Gastrocnemius medialis (tissue), 4 donors: ENCODE measurements at regions not wholly inside any gene's neighbourhood (a gene's known extent, or its start where the extent isn't known, plus 50 kb on each side); places are given as distances from the start of the nearest gene placed in this dataset.

Experiments
- ATAC-seq, 2 donors: fragments of 150-250 bp; one replicate each; pipeline ENCODE4 v1.9.1; 2016
- DNase-seq, 2 donors: peaks; one replicate each; pipeline ENCODE4 v3.0.0-alpha.2; 2019
- H3K27ac ChIP-seq, 4 donors: fragments of 200-600 bp; sonication (generic); 1 replicate in 1 of 4; 2 replicates in 3 of 4; pipeline ENCODE4 v1.5.1; 2016 to 2018; ENCODE audit warnings: mild to moderate bottlenecking in 2 of 4, moderate library complexity in 1 of 4
- H3K27me3 ChIP-seq, 3 donors: fragments of 200-600 bp; sonication (generic) in 2 of 3; 1 replicate in 1 of 3; 2 replicates in 2 of 3; pipeline versions ENCODE4 v1.5.1 to v1.6.0; 2016 to 2019; ENCODE audit warnings: mild to moderate bottlenecking in 1 of 3, moderate library complexity in 1 of 3
- H3K36me3 ChIP-seq, 2 donors: fragments of 200-600 bp; sonication (generic) in 1 of 2; one replicate each; pipeline ENCODE4 v1.5.1; 2017 to 2018
- H3K4me1 ChIP-seq, 2 donors: fragments of 200-600 bp; sonication (generic) in 1 of 2; one replicate each; pipeline ENCODE4 v1.5.1; 2016 to 2017; ENCODE audit warnings: mild to moderate bottlenecking in 2 of 2
- H3K4me3 ChIP-seq, 4 donors: fragments of 200-600 bp; sonication (generic) in 3 of 4; 1 replicate in 1 of 4; 2 replicates in 3 of 4; pipeline ENCODE4 v1.5.1; 2016 to 2019; ENCODE audit warnings: mild to moderate bottlenecking in 2 of 4
- H3K9me3 ChIP-seq, 3 donors: fragments of 200-600 bp; sonication (generic) in 2 of 3; 1 replicate in 1 of 3; 2 replicates in 2 of 3; pipeline ENCODE4 v1.5.1; 2016 to 2019
- CTCF ChIP-seq, 5 experiments: fragments of 450-650 bp in 3 of 5; fragments of 200-600 bp in 2 of 5; sonication (generic) in 2 of 5; IDR thresholded peaks in 4 of 5; conservative IDR thresholded peaks in 1 of 5; 1 replicate in 4 of 5; 2 replicates in 1 of 5; pipeline ENCODE4 v1.5.1; 2016 to 2019; ENCODE audit warnings: antibody characterized with exemption in 5 of 5, mild to moderate bottlenecking in 3 of 5, moderate library complexity in 3 of 5
- POLR2A ChIP-seq, 2 donors: fragments of 450-650 bp; IDR thresholded peaks; one replicate each; pipeline ENCODE4 v1.6.1; 2017; ENCODE audit warnings: antibody characterized with exemption in 2 of 2, mild to moderate bottlenecking in 2 of 2, moderate library complexity in 2 of 2
- in situ Hi-C, 4 donors: fragments of 200-750 bp; cut with MboI; loops; one replicate each; pipeline versions ENCODE4 v1.15.0 to v1.8.0; 2017; ENCODE audit warnings: low sequenced_read_pairs in 4 of 4
- intact Hi-C: fragments of 100-400 bp; cut with DNase I; formaldehyde crosslinking; loops from one replicate; pipeline ENCODE4 v1.15.1; 2023; ENCODE audit warnings: low total_unique reads

GRCh38 chr15:69593981-69594966, 141.7 kb downstream of the RPLP1 start:
- Histone ChIP-seq H3K36me3 (no peaks in the 10 kb centered on the region), H3K4me1 (peaks cover 22 to 36% of the 10 kb centered on the region in 2 donors), H3K9me3 (no peaks in the 10 kb centered on the region), H3K27ac (peak overlapping the region; percentile 50 to 74 (median 56)), H3K27me3 (no peaks in the 10 kb centered on the region), H3K4me3 (no peak overlapping the region)
- intact Hi-C loops, result loop anchor here (2.0 to 10.0 kb wide), 2 partner anchors 119 to 217 kb away; no protein-coding TSS in a partner anchor
- TF ChIP-seq CTCF (IDR thresholded peaks at IDR 0.05 in 4 of 5, conservative IDR thresholded peaks at IDR 0.05 in 1 of 5) (no peak), POLR2A (IDR thresholded peaks at IDR 0.05) (no peak)
- peak in 1 of 2 donors; percentile 21 for DNase-seq
- in situ Hi-C loops, result no loop called here
- ATAC-seq, result peak in 1 of 2 donors; percentile 17

- Histone ChIP-seq H3K36me3 (no peaks in the 10 kb centered on the region), H3K27ac (peak overlapping the region; percentile 50 to 74 (median 56)), H3K4me1 (peaks cover 22 to 30% of the 10 kb centered on the region in 2 donors), H3K4me3 (no peak overlapping the region), H3K27me3 (no peaks in the 10 kb centered on the region), H3K9me3 (no peaks in the 10 kb centered on the region)
- DNase-seq (peak; percentile 72 to 88), ATAC-seq (peak; percentile 91 to 94)
- in situ Hi-C loops (no loop called here), intact Hi-C loops (loop anchor here (2.0 to 10.0 kb wide), 2 partner anchors 120 to 216 kb away; no protein-coding TSS in a partner anchor)
- TF ChIP-seq CTCF (IDR thresholded peaks at IDR 0.05 in 4 of 5, conservative IDR thresholded peaks at IDR 0.05 in 1 of 5), result no peak
- TF ChIP-seq POLR2A (IDR thresholded peaks at IDR 0.05), result no peak
Measured at GRCh38 chr15:69595009-69595791, 142.6 kb downstream of the RPLP1 start.

- TF ChIP-seq POLR2A (IDR thresholded peaks at IDR 0.05), result no peak
- no peak for TF ChIP-seq CTCF (IDR thresholded peaks at IDR 0.05 in 4 of 5, conservative IDR thresholded peaks at IDR 0.05 in 1 of 5)
- in situ Hi-C loops (no loop called here), intact Hi-C loops (loop anchor here (10.0 kb wide), 1 partner anchor 122 kb away; no protein-coding TSS in a partner anchor)
- H3K9me3 ChIP-seq, result no peaks in the 10 kb centered on the region
- no peak overlapping the region for H3K4me3 ChIP-seq
- peaks cover 31 to 33% of the 10 kb centered on the region in 2 donors for H3K4me1 ChIP-seq
- DNase-seq (no peak), ATAC-seq (no peak)
- H3K36me3 ChIP-seq, result no peaks in the 10 kb centered on the region
- H3K27ac ChIP-seq, result no peak overlapping the region
- no peaks in the 10 kb centered on the region for H3K27me3 ChIP-seq
Measured at GRCh38 chr15:69597061-69597592, 144.5 kb downstream of the RPLP1 start.

DNA sequence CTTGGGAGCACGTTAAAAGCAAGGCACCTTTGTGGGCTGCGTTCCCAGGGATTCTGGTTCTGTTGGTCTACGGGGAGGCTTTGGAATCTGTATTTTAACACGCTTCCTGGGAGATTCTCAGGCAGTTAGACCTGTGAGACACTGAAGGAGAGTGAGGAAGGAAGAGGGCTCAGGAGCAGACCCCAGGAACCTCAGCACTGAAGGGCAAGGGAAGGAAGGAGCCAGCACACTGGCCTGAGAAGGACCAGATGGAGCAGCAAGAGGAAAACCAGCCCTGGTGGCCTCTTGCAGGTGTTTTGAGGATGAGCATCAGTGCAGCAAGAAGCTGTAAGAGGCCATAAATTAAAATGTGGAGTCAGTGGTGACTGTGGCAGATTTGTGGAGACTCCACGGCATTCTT, 146.7 kb downstream of the RPLP1 start:
- H3K4me1 ChIP-seq, result peaks cover 29% of the 10 kb centered on the region in 2 donors
- TF ChIP-seq CTCF (IDR thresholded peaks at IDR 0.05 in 4 of 5, conservative IDR thresholded peaks at IDR 0.05 in 1 of 5) (no peak), POLR2A (IDR thresholded peaks at IDR 0.05) (no peak)
- DNase-seq, result no peak
- no peaks in the 10 kb centered on the region for H3K9me3 ChIP-seq
- ATAC-seq, result no peak
- intact Hi-C loops (loop anchor here (10.0 kb wide), 1 partner anchor 124 kb away; no protein-coding TSS in a partner anchor), in situ Hi-C loops (no loop called here)
- H3K4me3 ChIP-seq, result no peak overlapping the region
- no peaks in the 10 kb centered on the region for H3K27me3 ChIP-seq
- no peaks in the 10 kb centered on the region for H3K36me3 ChIP-seq
- H3K27ac ChIP-seq, result no peak overlapping the region
